ENCODE measurements at regions not wholly inside any gene's neighbourhood (a gene's known extent, or its start where the extent isn't known, plus 50 kb on each side); places are given as distances from the start of the nearest gene placed in this dataset.

GRCh38 chr11:79600711-79601110 is 159.9 kb upstream of the TENM4 start:
- TF ChIP-seq CTCF (IDR thresholded peaks at IDR 0.05; ENCODE audit: low read length, missing control alignments), result no peak
- DNase-seq (ENCODE audit: low read depth), result no peak
- H3K4me3 ChIP-seq (replicated peaks; ENCODE audit: low read depth, low read length), result no peak overlapping the region

DNA sequence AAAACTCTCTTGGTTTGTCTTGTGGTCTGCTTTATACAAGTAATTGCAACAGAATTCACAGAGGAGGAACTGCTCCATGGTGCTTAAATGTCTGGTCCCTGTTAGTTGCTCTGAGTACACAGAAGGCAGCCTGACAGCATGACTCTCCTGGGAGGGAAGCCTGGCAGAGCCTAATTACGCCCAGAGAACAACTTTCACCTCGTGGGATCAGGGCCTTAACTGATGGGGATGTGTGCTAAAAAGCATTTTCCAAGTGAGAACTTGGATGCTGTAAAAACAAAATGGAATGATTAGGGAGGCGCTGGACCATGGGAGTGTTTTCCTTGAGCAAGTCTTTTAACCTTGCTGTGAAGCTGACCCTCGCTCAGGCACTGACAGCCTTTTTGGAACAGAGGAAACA is 154.0 kb upstream of the TENM4 start:
- no peak for DNase-seq (ENCODE audit: low read depth)
- H3K4me3 ChIP-seq (replicated peaks; ENCODE audit: low read depth, low read length), result no peak overlapping the region
- TF ChIP-seq CTCF (IDR thresholded peaks at IDR 0.05; ENCODE audit: low read length, missing control alignments), result no peak

DNA sequence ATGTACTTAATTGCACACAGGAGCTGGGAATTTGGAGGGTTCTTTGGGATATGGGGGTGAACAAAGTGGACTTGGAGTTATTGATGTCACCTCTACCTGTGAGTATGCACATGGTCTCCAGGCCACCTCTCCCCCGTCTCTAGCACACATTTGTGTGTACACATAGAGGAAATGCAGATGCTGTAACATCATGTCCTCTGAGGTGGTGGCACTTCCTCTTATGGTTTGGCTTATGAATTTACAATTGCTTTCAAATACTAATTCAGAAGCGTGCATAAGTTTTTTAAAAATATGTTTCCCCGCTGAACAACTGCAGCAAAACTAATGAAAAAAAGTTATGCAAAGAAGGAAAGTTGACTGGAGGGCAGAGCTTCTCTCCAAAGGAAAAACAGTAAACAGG is 152.0 kb upstream of the TENM4 start:
- no peak for DNase-seq (ENCODE audit: low read depth)
- H3K4me3 ChIP-seq (replicated peaks; ENCODE audit: low read depth, low read length), result no peak overlapping the region
- TF ChIP-seq CTCF (IDR thresholded peaks at IDR 0.05; ENCODE audit: low read length, missing control alignments), result no peak

DNA sequence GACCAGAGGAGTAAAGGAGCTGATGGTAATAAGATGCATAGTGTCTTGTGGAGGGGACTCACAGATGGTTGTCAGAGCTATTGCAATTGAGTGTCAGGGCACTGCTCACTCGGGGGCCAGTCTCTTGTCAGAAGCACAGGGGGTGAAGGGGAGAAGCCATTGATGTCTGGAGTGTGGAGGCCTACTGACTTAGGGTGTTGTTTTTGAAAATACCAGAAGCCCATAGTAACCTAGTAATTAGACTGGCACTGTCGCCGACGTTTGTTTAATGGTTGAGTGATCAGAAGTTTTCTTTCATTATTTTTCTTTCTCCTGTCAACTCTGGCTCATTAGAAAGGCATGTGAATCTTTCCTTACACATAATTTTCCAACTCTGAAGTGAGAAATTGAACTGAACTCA is 151.6 kb upstream of the TENM4 start:
- DNase-seq (ENCODE audit: low read depth), result no peak
- TF ChIP-seq CTCF (IDR thresholded peaks at IDR 0.05; ENCODE audit: low read length, missing control alignments), result no peak
- no peak overlapping the region for H3K4me3 ChIP-seq (replicated peaks; ENCODE audit: low read depth, low read length)

GRCh38 chr11:79582434-79582833 is 141.6 kb upstream of the TENM4 start:
- no peak overlapping the region for H3K4me3 ChIP-seq (replicated peaks; ENCODE audit: low read depth, low read length)
- no peak for DNase-seq (ENCODE audit: low read depth)
- no peak for TF ChIP-seq CTCF (IDR thresholded peaks at IDR 0.05; ENCODE audit: low read length, missing control alignments)

DNA sequence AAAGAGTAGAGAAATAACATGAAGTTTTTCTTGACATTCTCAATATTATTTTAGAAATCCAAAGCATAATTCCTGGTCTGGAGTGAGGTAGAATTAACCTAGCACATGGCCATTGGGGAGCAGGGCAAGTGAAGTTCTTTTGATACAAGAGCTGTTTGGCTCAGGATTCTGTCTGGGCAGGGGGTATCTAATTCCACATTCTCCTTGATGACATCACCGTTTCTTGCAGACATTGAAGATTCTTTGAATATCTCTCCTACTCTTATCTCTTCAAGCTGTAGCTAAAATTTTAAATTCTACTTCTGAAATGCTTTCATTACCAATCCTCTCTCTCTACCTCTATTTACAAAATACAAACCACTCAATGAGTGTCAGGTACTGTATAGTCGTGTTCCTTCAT is 138.2 kb upstream of the TENM4 start:
- TF ChIP-seq CTCF (IDR thresholded peaks at IDR 0.05; ENCODE audit: low read length, missing control alignments), result no peak
- no peak for DNase-seq (ENCODE audit: low read depth)
- H3K4me3 ChIP-seq (replicated peaks; ENCODE audit: low read depth, low read length), result no peak overlapping the region

- no peak overlapping the region for H3K4me3 ChIP-seq (replicated peaks; ENCODE audit: low read depth, low read length)
- no peak for TF ChIP-seq CTCF (IDR thresholded peaks at IDR 0.05; ENCODE audit: low read length, missing control alignments)
- DNase-seq (ENCODE audit: low read depth), result no peak
Measured at GRCh38 chr11:79578116-79578515, 137.3 kb upstream of the TENM4 start.
